GM12878 (cell line): ENCODE measurements at regions not wholly inside any gene's neighbourhood (a gene's known extent, or its start where the extent isn't known, plus 50 kb on each side); places are given as distances from the start of the nearest gene placed in this dataset.

ENCODE experiments used
- JUND ChIP-seq: IDR thresholded peaks from 2 replicates; pipeline ENCODE4 v1.6.1; 2012; ENCODE audit warnings: low read depth, mild to moderate bottlenecking, low read length, improper control_type of control experiment, moderate library complexity
- KDM1A ChIP-seq: fragments of 200-600 bp; sonication (generic); IDR thresholded peaks from 2 replicates; pipeline ENCODE4 v1.6.1; 2016; ENCODE audit warnings: borderline replicate concordance
- NFXL1 ChIP-seq: fragments of 450-650 bp; IDR thresholded peaks from 2 replicates; pipeline ENCODE4 v1.6.1; 2017; ENCODE audit warnings: antibody characterized with exemption, mild to moderate bottlenecking, borderline replicate concordance
- NFYB ChIP-seq: IDR thresholded peaks from 2 replicates; pipeline ENCODE4 v1.6.1; 2011; ENCODE audit warnings: low read depth, mild to moderate bottlenecking, low read length, improper control_type of control experiment, moderate library complexity; ENCODE audit not compliant: insufficient read depth
- RAD21 ChIP-seq: IDR thresholded peaks from 2 replicates; pipeline ENCODE4 v1.6.1; 2011; ENCODE audit warnings: mild to moderate bottlenecking, low read depth, low read length, moderate library complexity; ENCODE audit not compliant: insufficient read depth
- RUNX3 ChIP-seq: IDR thresholded peaks from 2 replicates; pipeline ENCODE4 v1.6.1; 2012; ENCODE audit warnings: low read length, inconsistent platforms
- ZSCAN29 ChIP-seq: fragments of 450-650 bp; IDR thresholded peaks from 2 replicates; pipeline ENCODE4 v1.6.1; 2017; ENCODE audit warnings: mild to moderate bottlenecking, moderate library complexity
- TF ChIP-seq, protein P1 (sequence below), 3 experiments: IDR thresholded peaks in 2 of 3; conservative IDR thresholded peaks in 1 of 3; 2 replicates each; pipeline ENCODE4 v1.5.1; 2011; ENCODE audit warnings: low read depth in 3 of 3, low read length in 3 of 3, mild to moderate bottlenecking in 3 of 3, control low read depth in 2 of 3, moderate library complexity in 2 of 3, inconsistent platforms in 1 of 3, mixed read lengths in 1 of 3; ENCODE audit not compliant: control insufficient read depth in 2 of 3, insufficient read depth in 1 of 3; ENCODE audit errors: extremely low read depth in 1 of 3

DNA sequence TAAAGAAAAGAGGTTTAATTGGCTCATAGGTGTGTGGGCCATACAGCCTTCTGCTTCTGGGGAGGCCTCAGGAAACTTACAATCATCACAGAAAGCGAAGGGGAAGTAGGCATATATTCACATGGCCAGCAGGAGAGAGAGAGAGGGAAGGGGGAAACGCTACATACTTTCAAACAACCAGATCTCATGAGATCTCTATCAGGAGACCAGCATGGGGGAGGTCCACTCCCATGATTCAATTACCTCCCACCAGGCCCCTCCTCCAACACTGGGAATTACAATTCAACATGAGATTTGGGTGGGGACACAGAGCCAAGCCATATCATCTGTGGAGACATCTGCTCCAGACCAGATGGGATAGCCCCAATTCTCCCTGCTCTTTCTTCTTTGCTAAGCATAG lies 866.0 kb downstream of the BRD1 start:
- no peak for TF ChIP-seq NFYB
- no peak for TF ChIP-seq ZSCAN29
- TF ChIP-seq RAD21 = no peak
- TF ChIP-seq NFXL1 = no peak
- TF ChIP-seq RUNX3 = no peak
- no peak for TF ChIP-seq KDM1A
- TF ChIP-seq, protein P1, sequence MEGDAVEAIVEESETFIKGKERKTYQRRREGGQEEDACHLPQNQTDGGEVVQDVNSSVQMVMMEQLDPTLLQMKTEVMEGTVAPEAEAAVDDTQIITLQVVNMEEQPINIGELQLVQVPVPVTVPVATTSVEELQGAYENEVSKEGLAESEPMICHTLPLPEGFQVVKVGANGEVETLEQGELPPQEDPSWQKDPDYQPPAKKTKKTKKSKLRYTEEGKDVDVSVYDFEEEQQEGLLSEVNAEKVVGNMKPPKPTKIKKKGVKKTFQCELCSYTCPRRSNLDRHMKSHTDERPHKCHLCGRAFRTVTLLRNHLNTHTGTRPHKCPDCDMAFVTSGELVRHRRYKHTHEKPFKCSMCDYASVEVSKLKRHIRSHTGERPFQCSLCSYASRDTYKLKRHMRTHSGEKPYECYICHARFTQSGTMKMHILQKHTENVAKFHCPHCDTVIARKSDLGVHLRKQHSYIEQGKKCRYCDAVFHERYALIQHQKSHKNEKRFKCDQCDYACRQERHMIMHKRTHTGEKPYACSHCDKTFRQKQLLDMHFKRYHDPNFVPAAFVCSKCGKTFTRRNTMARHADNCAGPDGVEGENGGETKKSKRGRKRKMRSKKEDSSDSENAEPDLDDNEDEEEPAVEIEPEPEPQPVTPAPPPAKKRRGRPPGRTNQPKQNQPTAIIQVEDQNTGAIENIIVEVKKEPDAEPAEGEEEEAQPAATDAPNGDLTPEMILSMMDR (IDR thresholded peaks at IDR 0.05 in 2 of 3, conservative IDR thresholded peaks at IDR 0.05 in 1 of 3; ENCODE audit: control insufficient read depth in 2 of 3, extremely low read depth in 1 of 3, insufficient read depth in 1 of 3, low read depth in 3 of 3, low read length in 3 of 3) = no peak
- TF ChIP-seq JUND = no peak
